ENCODE measurements at regions not wholly inside any gene's neighbourhood (a gene's known extent, or its start where the extent isn't known, plus 50 kb on each side); places are given as distances from the start of the nearest gene placed in this dataset.

DNA sequence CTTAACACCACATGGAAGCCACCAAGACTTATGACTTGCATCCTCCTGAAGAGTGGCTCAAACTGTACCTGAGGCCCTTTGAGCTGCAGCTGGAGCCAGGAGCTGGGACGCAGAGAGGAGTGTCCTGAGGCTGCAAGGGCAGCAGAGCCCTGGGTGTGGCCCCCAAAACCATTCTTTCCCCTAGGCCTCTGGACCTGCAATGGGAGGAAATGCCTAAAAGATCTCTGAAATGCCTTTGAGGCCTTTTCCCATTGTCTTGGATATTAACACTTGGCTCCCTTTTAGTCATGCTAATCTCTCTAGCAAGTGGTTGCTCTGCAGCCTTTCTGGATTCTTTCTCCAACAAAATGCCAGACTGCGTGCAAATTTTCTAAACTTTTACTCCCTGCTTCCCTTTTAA is 156.1 kb downstream of the SLC38A4 start:
- TF ChIP-seq, protein P1, sequence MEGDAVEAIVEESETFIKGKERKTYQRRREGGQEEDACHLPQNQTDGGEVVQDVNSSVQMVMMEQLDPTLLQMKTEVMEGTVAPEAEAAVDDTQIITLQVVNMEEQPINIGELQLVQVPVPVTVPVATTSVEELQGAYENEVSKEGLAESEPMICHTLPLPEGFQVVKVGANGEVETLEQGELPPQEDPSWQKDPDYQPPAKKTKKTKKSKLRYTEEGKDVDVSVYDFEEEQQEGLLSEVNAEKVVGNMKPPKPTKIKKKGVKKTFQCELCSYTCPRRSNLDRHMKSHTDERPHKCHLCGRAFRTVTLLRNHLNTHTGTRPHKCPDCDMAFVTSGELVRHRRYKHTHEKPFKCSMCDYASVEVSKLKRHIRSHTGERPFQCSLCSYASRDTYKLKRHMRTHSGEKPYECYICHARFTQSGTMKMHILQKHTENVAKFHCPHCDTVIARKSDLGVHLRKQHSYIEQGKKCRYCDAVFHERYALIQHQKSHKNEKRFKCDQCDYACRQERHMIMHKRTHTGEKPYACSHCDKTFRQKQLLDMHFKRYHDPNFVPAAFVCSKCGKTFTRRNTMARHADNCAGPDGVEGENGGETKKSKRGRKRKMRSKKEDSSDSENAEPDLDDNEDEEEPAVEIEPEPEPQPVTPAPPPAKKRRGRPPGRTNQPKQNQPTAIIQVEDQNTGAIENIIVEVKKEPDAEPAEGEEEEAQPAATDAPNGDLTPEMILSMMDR (conservative IDR thresholded peaks at IDR 0.05 in 1 of 2, IDR thresholded peaks at IDR 0.05 in 1 of 2; ENCODE audit: low read depth in 1 of 2, low read length in 2 of 2) = no peak
- TF ChIP-seq EZH2 (IDR thresholded peaks at IDR 0.05; ENCODE audit: low read length, missing control alignments) = no peak
